HG03045 (cell line): ENCODE measurements at regions not wholly inside any gene's neighbourhood (a gene's known extent, or its start where the extent isn't known, plus 50 kb on each side); places are given as distances from the start of the nearest gene placed in this dataset.
"Not testable (repeated sequence)": the region's sequence is repeated elsewhere in the genome, so short reads cannot be mapped to it uniquely, and the experiment has no call there.

Experiments
- ATAC-seq: cut with Tn5 transposase; IDR thresholded peaks from one replicate; pipeline ENCODE4 v1.9.1; 2021; ENCODE audit warnings: mild to moderate bottlenecking, moderate library complexity; ENCODE audit not compliant: unreplicated experiment

GRCh38 chr5:105898183-105898582, 1772.6 kb downstream of the EFNA5 start:
- no peak for ATAC-seq

- ATAC-seq = no peak
These were observed 1785.5 kb downstream of the EFNA5 start for GRCh38 chr5:105885266-105885665.

GRCh38 chr5:105882956-105883481, 1787.7 kb downstream of the EFNA5 start:
- no peak for ATAC-seq

- ATAC-seq = no peak
These were observed 1792.3 kb downstream of the EFNA5 start for GRCh38 chr5:105878402-105878801.

GRCh38 chr5:105877592-105877991, 1793.1 kb downstream of the EFNA5 start:
- no peak for ATAC-seq

- no peak for ATAC-seq
These were observed 1796.4 kb downstream of the EFNA5 start for GRCh38 chr5:105874316-105874715.

GRCh38 chr5:105872569-105873270, 1798.0 kb downstream of the EFNA5 start:
- no peak for ATAC-seq

- no peak for ATAC-seq
These were observed 1802.5 kb downstream of the EFNA5 start for GRCh38 chr5:105868038-105868780.

- no peak for ATAC-seq
These were observed 1804.9 kb downstream of the EFNA5 start for GRCh38 chr5:105865834-105866233.

- ATAC-seq = not testable (repeated sequence)
These were observed 1811.4 kb downstream of the EFNA5 start for GRCh38 chr5:105859350-105859749.

GRCh38 chr5:105849701-105850100, 1821.0 kb downstream of the EFNA5 start:
- no peak for ATAC-seq

GRCh38 chr5:105840800-105841199, 1829.9 kb downstream of the EFNA5 start:
- ATAC-seq = no peak

GRCh38 chr5:105836887-105837286, 1833.8 kb downstream of the EFNA5 start:
- ATAC-seq = no peak

GRCh38 chr5:105836268-105836667, 1834.5 kb downstream of the EFNA5 start:
- ATAC-seq = no peak

GRCh38 chr5:105828821-105829220, 1841.9 kb downstream of the EFNA5 start:
- ATAC-seq = no peak

- no peak for ATAC-seq
These were observed 1848.9 kb downstream of the EFNA5 start for GRCh38 chr5:105821800-105822199.

GRCh38 chr5:105817914-105818313, 1852.8 kb downstream of the EFNA5 start:
- ATAC-seq = no peak

- no peak for ATAC-seq
These were observed 1853.3 kb downstream of the EFNA5 start for GRCh38 chr5:105817416-105817815.

- ATAC-seq = no peak
These were observed 1853.8 kb downstream of the EFNA5 start for GRCh38 chr5:105816961-105817360.

- no peak for ATAC-seq
These were observed 1858.4 kb downstream of the EFNA5 start for GRCh38 chr5:105812304-105812703.

- ATAC-seq = no peak
These were observed 1862.8 kb downstream of the EFNA5 start for GRCh38 chr5:105807951-105808350.

GRCh38 chr5:105807290-105807689, 1863.4 kb downstream of the EFNA5 start:
- no peak for ATAC-seq
